ENCODE measurements at regions not wholly inside any gene's neighbourhood (a gene's known extent, or its start where the extent isn't known, plus 50 kb on each side); places are given as distances from the start of the nearest gene placed in this dataset.

DNA sequence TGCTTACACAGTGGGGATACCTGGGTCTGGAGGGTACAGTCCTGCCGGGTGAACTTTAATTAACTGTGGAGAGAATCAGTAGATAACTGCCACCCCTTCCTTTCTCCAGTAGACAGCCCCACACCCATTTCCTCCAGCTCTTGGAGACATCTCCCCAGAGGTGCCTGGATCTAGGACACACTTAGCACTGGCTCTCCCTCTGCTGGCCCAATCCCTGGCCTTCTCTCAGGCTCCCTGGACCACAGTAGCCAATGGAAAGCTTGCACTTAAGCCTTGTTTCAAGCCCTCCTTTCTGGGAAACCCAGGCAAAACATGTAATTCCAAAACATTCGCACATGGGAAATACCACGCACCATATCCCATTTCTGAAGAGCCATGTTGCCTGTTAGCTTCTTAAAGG lies 169.2 kb upstream of the GAS1 start:
- no peak for TF ChIP-seq EZH2 (IDR thresholded peaks at IDR 0.05; ENCODE audit: insufficient read depth, poor library complexity, severe bottlenecking)
- no peak for TF ChIP-seq EZH2phosphoT487 (IDR thresholded peaks at IDR 0.05; ENCODE audit: insufficient read depth, low read depth)
